T-cell (primary cell): ENCODE measurements at regions not wholly inside any gene's neighbourhood (a gene's known extent, or its start where the extent isn't known, plus 50 kb on each side); places are given as distances from the start of the nearest gene placed in this dataset.

Experiments
- ATAC-seq, 4 experiments: fragments of 200-7000 bp in 3 of 4; fragments of 150-1000 bp in 1 of 4; cut with Tn5 transposase; replicated peaks in 1 of 4; 1 replicate in 3 of 4; 2 replicates in 1 of 4; pipeline ENCODE4 v1.10.0; 2021; ENCODE audit warnings: moderate library complexity in 3 of 4, mild to moderate bottlenecking in 2 of 4, moderate number of reproducible peaks in 1 of 4
- CTCF ChIA-PET, 2 donors: fragments of 300-600 bp; sonication (Branson Sonifier 250); formaldehyde crosslinking; loops; one replicate each; lab custom pipeline; 2022; ENCODE audit warnings: antibody characterized with exemption in 2 of 2; lab: Charles Lee
- POLR2A ChIA-PET, 2 donors: fragments of 300-600 bp; sonication (Branson Sonifier 250); formaldehyde crosslinking; loops; one replicate each; lab custom pipeline; 2022; ENCODE audit warnings: antibody characterized with exemption in 2 of 2; lab: Charles Lee
- DNase-seq, 35 experiments: peaks; one replicate each; pipeline versions ENCODE4 v3.0.0 to v3.0.0-alpha.2; 2013 to 2023
- H3K27ac ChIP-seq: one replicate; pipeline ENCODE4 v1.5.1; 2013; ENCODE audit warnings: low read length
- H3K27me3 ChIP-seq, 2 experiments: replicated peaks in 1 of 2; 1 replicate in 1 of 2; 2 replicates in 1 of 2; pipeline versions ENCODE4 v1.6.1 to v1.7.0; 2013; ENCODE audit warnings: low read length in 1 of 2, mixed read lengths in 1 of 2; ENCODE audit not compliant: control insufficient read depth in 2 of 2, insufficient read depth in 2 of 2; ENCODE audit errors: extremely low read depth in 1 of 2
- H3K36me3 ChIP-seq, 2 donors: 1 replicate in 1 of 2; 2 replicates in 1 of 2; pipeline versions ENCODE4 v1.6.1 to v1.7.0; 2013; ENCODE audit warnings: low read length in 1 of 2; ENCODE audit not compliant: control insufficient read depth in 2 of 2, insufficient read depth in 1 of 2; ENCODE audit errors: extremely low read depth in 1 of 2
- H3K4me1 ChIP-seq, 2 experiments: 1 replicate in 1 of 2; 2 replicates in 1 of 2; pipeline versions ENCODE4 v1.6.1 to v1.7.0; 2013; ENCODE audit warnings: low read length in 2 of 2, mixed read lengths in 1 of 2; ENCODE audit not compliant: insufficient read depth in 2 of 2, control insufficient read depth in 1 of 2; ENCODE audit errors: extremely low read depth in 1 of 2
- H3K4me3 ChIP-seq, 2 donors: 1 replicate in 1 of 2; 2 replicates in 1 of 2; pipeline versions ENCODE4 v1.5.1 to v1.7.0; 2013; ENCODE audit warnings: mild to moderate bottlenecking in 2 of 2, low read length in 1 of 2, moderate library complexity in 1 of 2; ENCODE audit not compliant: control insufficient read depth in 1 of 2; ENCODE audit errors: extremely low read depth in 1 of 2
- H3K9me3 ChIP-seq: 2 replicates; pipeline ENCODE4 v1.7.0; 2013
- H3K27ac Mint-ChIP-seq, 2 donors: one replicate each; pipeline ENCODE4 v1.8.0; 2020 to 2021; ENCODE audit warnings: mild to moderate bottlenecking in 2 of 2, mixed read lengths in 2 of 2
- H3K27me3 Mint-ChIP-seq, 2 donors: one replicate each; pipeline ENCODE4 v1.8.0; 2021 to 2022; ENCODE audit warnings: mixed read lengths in 2 of 2
- H3K36me3 Mint-ChIP-seq: one replicate; pipeline ENCODE4 v1.8.0; 2021; ENCODE audit warnings: mixed read lengths
- H3K4me1 Mint-ChIP-seq, 3 donors: one replicate each; pipeline ENCODE4 v1.8.0; 2020 to 2022; ENCODE audit warnings: mixed read lengths in 3 of 3, mild to moderate bottlenecking in 1 of 3
- H3K4me3 Mint-ChIP-seq, 3 donors: one replicate each; pipeline ENCODE4 v1.8.0; 2020 to 2022; ENCODE audit warnings: mild to moderate bottlenecking in 3 of 3, mixed read lengths in 3 of 3, moderate library complexity in 3 of 3
- H3K9me3 Mint-ChIP-seq, 3 donors: one replicate each; pipeline ENCODE4 v1.8.0; 2020 to 2022; ENCODE audit warnings: mixed read lengths in 3 of 3
- WGBS: methylation state at CpG from one replicate; pipeline ENCODE4 v1.1.5; 2013; ENCODE audit warnings: missing lambda C conversion rate; ENCODE audit not compliant: insufficient coverage; 5-methylcytosine and 5-hydroxymethylcytosine counted together

GRCh38 chr2:205904873-205905272, 181.1 kb downstream of the INO80D start:
- H3K36me3 Mint-ChIP-seq, result no peaks in the 10 kb centered on the region
- H3K4me3 Mint-ChIP-seq, result no peak overlapping the region
- Histone ChIP-seq H3K27ac (no peak overlapping the region), H3K9me3 (no peaks in the 10 kb centered on the region), H3K36me3 (no peaks in the 10 kb centered on the region), H3K4me1 (no peaks in the 10 kb centered on the region), H3K27me3 (peaks cover 0 to 19% of the 10 kb centered on the region in 2 experiments), H3K4me3 (no peak overlapping the region)
- ATAC-seq (no peak), DNase-seq (no peak)
- H3K27me3 Mint-ChIP-seq, result peaks cover 17 to 21% of the 10 kb centered on the region in 2 donors
- H3K27ac Mint-ChIP-seq, result no peak overlapping the region
- ChIA-PET POLR2A (no interaction called here), CTCF (interaction anchor here in 1 of 2 donors (1.0 kb wide), 1 partner anchor 1727 kb away, joined by 3 read pairs; no protein-coding TSS in a partner anchor)
- H3K9me3 Mint-ChIP-seq, result no peaks in the 10 kb centered on the region
- H3K4me1 Mint-ChIP-seq, result no peaks in the 10 kb centered on the region
- no CpG with 5 or more reads among the region's 2 CpGs for WGBS

GRCh38 chr2:205903549-205904129, 182.3 kb downstream of the INO80D start:
- peak in 1 of 35 experiments; percentile 8 for DNase-seq
- no peak overlapping the region for H3K4me3 Mint-ChIP-seq
- POLR2A ChIA-PET, result no interaction called here
- Histone ChIP-seq H3K27ac (no peak overlapping the region), H3K27me3 (peaks cover 0 to 16% of the 10 kb centered on the region in 2 experiments), H3K4me3 (no peak overlapping the region), H3K9me3 (no peaks in the 10 kb centered on the region), H3K4me1 (no peaks in the 10 kb centered on the region), H3K36me3 (no peaks in the 10 kb centered on the region)
- H3K9me3 Mint-ChIP-seq, result peaks cover 0 to 8% (median 5%) of the 10 kb centered on the region in 3 donors
- ATAC-seq, result no peak
- H3K4me1 Mint-ChIP-seq, result no peaks in the 10 kb centered on the region
- peaks cover 9 to 22% of the 10 kb centered on the region in 2 donors for H3K27me3 Mint-ChIP-seq
- WGBS, result 67% methylated on average over 5 of the region's 10 CpGs
- no peaks in the 10 kb centered on the region for H3K36me3 Mint-ChIP-seq
- H3K27ac Mint-ChIP-seq, result no peak overlapping the region
- CTCF ChIA-PET, result no interaction called here

DNA sequence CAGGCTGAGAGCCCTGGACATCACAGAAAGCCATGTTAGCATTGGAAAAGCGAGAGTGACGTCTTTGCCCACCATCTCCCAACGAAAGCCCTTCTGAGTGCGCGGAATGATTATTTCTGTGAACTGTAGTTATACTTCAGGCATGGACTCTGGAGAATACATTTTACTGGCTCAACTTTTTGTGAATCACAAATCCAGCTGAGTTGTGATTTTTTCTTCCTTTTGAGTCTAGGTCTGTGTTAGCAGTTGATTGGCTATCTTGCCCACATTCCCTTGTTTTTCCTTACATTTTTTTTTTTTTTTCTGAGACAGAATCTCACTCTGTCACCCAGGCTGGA, 183.1 kb downstream of the INO80D start:
- Histone ChIP-seq H3K9me3 (no peaks in the 10 kb centered on the region), H3K4me1 (no peaks in the 10 kb centered on the region), H3K36me3 (no peaks in the 10 kb centered on the region), H3K27me3 (peaks cover 0 to 16% of the 10 kb centered on the region in 2 experiments), H3K4me3 (no peak overlapping the region), H3K27ac (no peak overlapping the region)
- ChIA-PET CTCF (no interaction called here), POLR2A (no interaction called here)
- Mint-ChIP-seq H3K27ac (no peak overlapping the region), H3K36me3 (no peaks in the 10 kb centered on the region), H3K9me3 (peaks cover 0 to 9% (median 5%) of the 10 kb centered on the region in 3 donors), H3K27me3 (peaks cover 9 to 27% of the 10 kb centered on the region in 2 donors), H3K4me1 (no peaks in the 10 kb centered on the region), H3K4me3 (no peak overlapping the region)
- 100% methylated on average over 3 of the region's 5 CpGs for WGBS
- no peak for DNase-seq
- ATAC-seq, result no peak

DNA sequence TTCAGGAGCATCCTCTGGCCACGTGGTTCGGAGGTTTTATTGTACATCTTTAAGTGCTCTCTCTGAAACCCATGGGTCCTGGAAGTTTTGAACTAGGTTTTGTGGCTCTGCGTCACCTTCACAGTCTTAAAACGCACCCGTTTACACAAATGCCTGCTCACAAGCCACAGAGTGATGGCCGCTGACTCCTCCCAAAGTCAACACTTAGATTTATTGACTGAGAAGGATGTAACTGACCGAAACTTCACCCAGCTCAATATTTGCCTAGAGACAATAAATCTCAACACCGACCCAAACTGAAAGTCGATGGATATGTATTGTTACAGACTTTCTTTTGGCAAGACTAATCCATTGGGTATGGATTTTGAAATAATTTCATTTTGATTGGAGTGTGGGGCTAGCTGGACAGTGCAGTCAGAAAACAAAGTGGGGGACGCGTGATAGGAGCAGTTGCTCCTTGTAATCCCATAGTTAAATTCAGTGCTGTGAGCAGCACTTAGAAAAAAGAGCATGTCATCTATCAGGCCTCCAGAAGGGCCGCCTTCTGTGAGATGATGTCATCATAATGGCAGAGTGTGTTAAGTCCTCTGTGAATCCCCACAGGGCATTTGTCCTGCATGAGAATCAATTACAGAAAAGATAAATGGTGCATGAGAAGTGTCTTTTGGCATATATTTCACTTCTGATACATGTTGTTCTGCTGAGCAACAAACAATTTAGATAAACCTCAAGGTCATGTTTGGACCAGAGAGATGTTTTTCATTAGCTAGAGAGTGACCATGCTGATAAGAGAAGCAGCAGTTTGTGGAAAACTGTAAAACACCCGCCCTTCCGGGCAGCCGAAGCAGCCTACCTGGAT, 183.7 kb downstream of the INO80D start:
- no peak overlapping the region for H3K4me3 Mint-ChIP-seq
- H3K4me1 Mint-ChIP-seq, result no peaks in the 10 kb centered on the region
- WGBS, result 75% methylated on average over 10 of the region's 15 CpGs
- no peak overlapping the region for H3K4me3 ChIP-seq
- ChIA-PET POLR2A (no interaction called here), CTCF (no interaction called here)
- no peaks in the 10 kb centered on the region for H3K4me1 ChIP-seq
- no peaks in the 10 kb centered on the region for H3K36me3 ChIP-seq
- no peak overlapping the region for H3K27ac Mint-ChIP-seq
- H3K27me3 ChIP-seq, result peaks cover 0 to 16% of the 10 kb centered on the region in 2 experiments
- ATAC-seq, result no peak
- H3K27me3 Mint-ChIP-seq, result peaks cover 9 to 27% of the 10 kb centered on the region in 2 donors
- no peaks in the 10 kb centered on the region for H3K9me3 ChIP-seq
- no peak for DNase-seq
- peaks cover 0 to 9% (median 5%) of the 10 kb centered on the region in 3 donors for H3K9me3 Mint-ChIP-seq
- H3K36me3 Mint-ChIP-seq, result no peaks in the 10 kb centered on the region
- no peak overlapping the region for H3K27ac ChIP-seq

DNA sequence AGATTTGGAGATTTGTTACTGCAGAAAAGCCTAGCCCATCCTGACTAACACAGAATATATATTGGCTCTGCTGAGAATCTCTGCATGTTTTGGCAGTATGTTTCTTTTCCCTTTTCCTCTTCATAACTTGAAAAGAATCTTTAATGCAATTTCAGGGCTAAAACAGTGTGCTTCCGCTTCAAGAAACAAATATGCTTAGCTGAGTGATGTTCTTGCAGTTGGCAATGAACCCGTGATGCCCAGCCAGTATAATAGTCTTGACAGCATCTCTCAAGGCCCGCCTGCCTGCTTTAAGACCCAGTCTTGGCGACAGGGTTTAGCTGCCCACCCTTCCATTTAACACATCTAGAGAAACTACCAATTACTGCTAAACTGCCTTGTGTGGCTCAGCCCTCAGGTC, 184.5 kb downstream of the INO80D start:
- Mint-ChIP-seq H3K4me3 (no peak overlapping the region), H3K36me3 (no peaks in the 10 kb centered on the region), H3K9me3 (peaks cover 0 to 9% (median 5%) of the 10 kb centered on the region in 3 donors), H3K4me1 (no peaks in the 10 kb centered on the region), H3K27ac (no peak overlapping the region), H3K27me3 (peaks cover 4 to 27% of the 10 kb centered on the region in 2 donors)
- 100% methylated on average over 1 of the region's 4 CpGs for WGBS
- H3K36me3 ChIP-seq, result no peaks in the 10 kb centered on the region
- peaks cover 0 to 13% of the 10 kb centered on the region in 2 experiments for H3K27me3 ChIP-seq
- H3K9me3 ChIP-seq, result no peaks in the 10 kb centered on the region
- ATAC-seq (no peak), DNase-seq (no peak)
- H3K27ac ChIP-seq, result no peak overlapping the region
- CTCF ChIA-PET, result no interaction called here
- no peak overlapping the region for H3K4me3 ChIP-seq
- POLR2A ChIA-PET, result no interaction called here
- H3K4me1 ChIP-seq, result no peaks in the 10 kb centered on the region

DNA sequence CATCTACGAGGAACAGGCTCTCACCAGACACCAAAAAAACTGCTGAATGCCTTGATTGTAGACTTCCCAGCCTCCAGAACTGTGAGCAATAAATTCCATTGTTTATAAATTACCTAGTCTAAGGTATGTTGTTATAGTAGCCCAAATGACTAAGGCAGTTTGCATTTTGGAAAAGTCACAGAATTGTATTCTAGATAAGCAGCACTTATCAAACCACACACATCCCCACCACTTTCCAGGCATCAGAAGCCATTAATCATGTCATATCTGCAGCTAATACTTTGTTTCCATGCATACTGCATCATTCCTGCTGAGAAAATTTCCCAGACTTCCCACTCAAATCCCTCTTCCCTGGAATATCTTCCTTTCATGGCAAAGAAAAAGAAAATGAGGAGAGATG, 187.2 kb downstream of the INO80D start:
- Mint-ChIP-seq H3K27ac (no peak overlapping the region), H3K27me3 (peaks cover 5 to 25% of the 10 kb centered on the region in 2 donors), H3K4me3 (no peak overlapping the region), H3K36me3 (no peaks in the 10 kb centered on the region), H3K4me1 (no peaks in the 10 kb centered on the region), H3K9me3 (peaks cover 0 to 9% (median 5%) of the 10 kb centered on the region in 3 donors)
- Histone ChIP-seq H3K4me3 (no peak overlapping the region), H3K27me3 (peaks cover 0 to 11% of the 10 kb centered on the region in 2 experiments), H3K9me3 (no peaks in the 10 kb centered on the region), H3K27ac (no peak overlapping the region), H3K36me3 (no peaks in the 10 kb centered on the region), H3K4me1 (no peaks in the 10 kb centered on the region)
- ChIA-PET CTCF (no interaction called here), POLR2A (no interaction called here)
- ATAC-seq (no peak), DNase-seq (no peak)
- WGBS, result no CpG with 5 or more reads among the region's 1 CpG
